Vagina (tissue), 2 donors: ENCODE measurements at regions not wholly inside any gene's neighbourhood (a gene's known extent, or its start where the extent isn't known, plus 50 kb on each side); places are given as distances from the start of the nearest gene placed in this dataset.
"Not testable (repeated sequence)": the region's sequence is repeated elsewhere in the genome, so short reads cannot be mapped to it uniquely, and the experiment has no call there.

ENCODE experiments used
- DNase-seq, 2 donors: peaks; one replicate each; pipeline ENCODE4 v3.0.0-alpha.2; 2017; ENCODE audit errors: extremely low spot score in 2 of 2
- H3K27ac ChIP-seq: fragments of 200-600 bp; sonication (generic); one replicate; pipeline ENCODE4 v1.5.1; 2019
- H3K27me3 ChIP-seq: fragments of 200-600 bp; sonication (generic); one replicate; pipeline ENCODE4 v1.5.1; 2019
- H3K36me3 ChIP-seq, 2 donors: fragments of 200-600 bp; sonication (generic); one replicate each; pipeline ENCODE4 v1.5.1; 2017 to 2019
- H3K4me1 ChIP-seq: fragments of 200-600 bp; sonication (generic); one replicate; pipeline ENCODE4 v1.5.1; 2019
- H3K4me3 ChIP-seq, 2 donors: fragments of 200-600 bp; sonication (generic); 1 replicate in 1 of 2; 2 replicates in 1 of 2; pipeline ENCODE4 v1.5.1; 2016 to 2019
- H3K9me3 ChIP-seq: fragments of 200-600 bp; sonication (generic); one replicate; pipeline ENCODE4 v1.5.1; 2019
- POLR2A ChIP-seq, 2 donors: fragments of 450-650 bp; IDR thresholded peaks; one replicate each; pipeline ENCODE4 v1.6.1; 2017; ENCODE audit warnings: antibody characterized with exemption in 2 of 2, mild to moderate bottlenecking in 2 of 2, moderate library complexity in 2 of 2
- POLR2AphosphoS5 ChIP-seq, 2 donors: sonication (generic); formaldehyde crosslinking; IDR thresholded peaks; one replicate each; pipeline ENCODE4 v1.9.0; 2017; ENCODE audit warnings: antibody characterized with exemption in 2 of 2, mild to moderate bottlenecking in 2 of 2, low read depth in 1 of 2; ENCODE audit not compliant: insufficient read depth in 1 of 2
- intact Hi-C: fragments of 100-400 bp; cut with DNase I; formaldehyde crosslinking; loops from one replicate; pipeline ENCODE4 v1.15.1; 2023
- TF ChIP-seq, protein P1 (sequence below), 3 experiments: fragments of 450-650 bp in 2 of 3; fragments of 200-600 bp in 1 of 3; sonication (generic) in 1 of 3; IDR thresholded peaks; one replicate each; pipeline ENCODE4 v1.5.1; 2017 to 2019; ENCODE audit warnings: antibody characterized with exemption in 3 of 3, mild to moderate bottlenecking in 2 of 3, moderate library complexity in 2 of 3

DNA sequence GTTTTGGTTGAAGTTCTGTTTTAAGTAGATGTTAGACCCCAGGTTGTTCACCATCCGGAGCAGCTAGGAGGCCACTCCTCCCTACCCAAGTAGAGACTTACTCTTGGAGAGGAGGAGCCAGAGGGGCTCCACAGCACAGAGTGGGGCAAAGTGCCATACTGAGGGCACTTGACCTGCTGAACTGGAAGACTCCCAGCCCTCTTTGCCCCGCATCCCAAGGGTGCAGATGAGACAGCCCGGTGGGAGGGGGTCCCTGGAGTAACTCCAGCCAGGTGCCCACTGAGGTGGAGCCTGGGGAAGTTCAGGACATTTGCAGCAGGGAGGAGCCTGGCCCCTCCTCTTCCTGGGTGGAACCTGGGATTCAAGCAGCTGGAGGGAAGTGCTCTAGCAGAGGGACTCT lies 102.1 kb upstream of the GPR6 start:
- Histone ChIP-seq H3K9me3 (no peaks in the 10 kb centered on the region), H3K27me3 (no peaks in the 10 kb centered on the region), H3K4me3 (no peak overlapping the region), H3K36me3 (no peaks in the 10 kb centered on the region), H3K4me1 (peaks cover 13% of the 10 kb centered on the region), H3K27ac (no peak overlapping the region)
- DNase-seq = no peak
- intact Hi-C loops = no loop called here
- TF ChIP-seq, protein P1, sequence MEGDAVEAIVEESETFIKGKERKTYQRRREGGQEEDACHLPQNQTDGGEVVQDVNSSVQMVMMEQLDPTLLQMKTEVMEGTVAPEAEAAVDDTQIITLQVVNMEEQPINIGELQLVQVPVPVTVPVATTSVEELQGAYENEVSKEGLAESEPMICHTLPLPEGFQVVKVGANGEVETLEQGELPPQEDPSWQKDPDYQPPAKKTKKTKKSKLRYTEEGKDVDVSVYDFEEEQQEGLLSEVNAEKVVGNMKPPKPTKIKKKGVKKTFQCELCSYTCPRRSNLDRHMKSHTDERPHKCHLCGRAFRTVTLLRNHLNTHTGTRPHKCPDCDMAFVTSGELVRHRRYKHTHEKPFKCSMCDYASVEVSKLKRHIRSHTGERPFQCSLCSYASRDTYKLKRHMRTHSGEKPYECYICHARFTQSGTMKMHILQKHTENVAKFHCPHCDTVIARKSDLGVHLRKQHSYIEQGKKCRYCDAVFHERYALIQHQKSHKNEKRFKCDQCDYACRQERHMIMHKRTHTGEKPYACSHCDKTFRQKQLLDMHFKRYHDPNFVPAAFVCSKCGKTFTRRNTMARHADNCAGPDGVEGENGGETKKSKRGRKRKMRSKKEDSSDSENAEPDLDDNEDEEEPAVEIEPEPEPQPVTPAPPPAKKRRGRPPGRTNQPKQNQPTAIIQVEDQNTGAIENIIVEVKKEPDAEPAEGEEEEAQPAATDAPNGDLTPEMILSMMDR (IDR thresholded peaks at IDR 0.05) = no peak
- TF ChIP-seq POLR2AphosphoS5 (IDR thresholded peaks at IDR 0.05; ENCODE audit: insufficient read depth in 1 of 2, low read depth in 1 of 2) = no peak
- TF ChIP-seq POLR2A (IDR thresholded peaks at IDR 0.05) = no peak

GRCh38 chr6:109877028-109878004 lies 100.8 kb upstream of the GPR6 start:
- Histone ChIP-seq H3K27me3 (no peaks in the 10 kb centered on the region), H3K36me3 (no peaks in the 10 kb centered on the region), H3K27ac (peak overlapping the region; percentile 36), H3K9me3 (no peaks in the 10 kb centered on the region), H3K4me3 (no peak overlapping the region), H3K4me1 (peaks cover 13% of the 10 kb centered on the region)
- no peak for TF ChIP-seq POLR2AphosphoS5 (IDR thresholded peaks at IDR 0.05; ENCODE audit: insufficient read depth in 1 of 2, low read depth in 1 of 2)
- TF ChIP-seq, protein P1 (IDR thresholded peaks at IDR 0.05) = no peak
- no peak for TF ChIP-seq POLR2A (IDR thresholded peaks at IDR 0.05)
- no peak for DNase-seq
- intact Hi-C loops = no loop called here

DNA sequence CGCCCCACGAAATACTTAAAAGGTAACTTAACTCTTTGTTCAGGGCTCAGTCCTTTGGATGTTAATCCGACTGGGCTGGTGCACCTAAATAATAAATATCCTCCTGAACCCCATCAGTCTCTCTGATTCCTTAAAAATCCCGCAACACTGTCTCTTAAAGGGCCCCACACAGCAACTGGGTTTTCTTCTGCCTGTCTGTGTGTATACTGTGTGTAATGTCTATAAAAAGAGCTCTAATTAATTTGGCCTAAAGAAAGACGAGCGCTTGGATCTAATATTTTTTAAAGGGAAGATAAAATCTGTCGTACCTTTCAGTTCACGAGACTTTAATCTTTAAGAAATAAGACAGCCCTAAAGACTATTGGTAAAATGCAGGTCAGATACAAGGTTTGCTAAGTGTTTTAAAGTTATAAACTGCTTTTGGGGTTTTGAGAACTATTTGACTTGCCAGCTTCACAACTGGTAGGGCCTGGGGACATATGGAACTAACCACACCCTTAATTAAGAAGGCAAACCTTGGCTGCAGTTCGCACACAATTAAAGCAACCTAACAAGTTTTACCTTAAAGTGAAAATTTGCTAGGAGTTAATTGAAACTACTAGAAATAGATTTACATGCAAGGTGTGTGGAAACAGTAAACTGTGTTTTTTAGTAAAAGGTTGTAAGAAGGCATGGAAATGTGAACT lies 100.0 kb upstream of the GPR6 start:
- H3K4me1 ChIP-seq = peaks cover 13% of the 10 kb centered on the region
- H3K36me3 ChIP-seq, H3K4me3 ChIP-seq, H3K9me3 ChIP-seq, DNase-seq, H3K27me3 ChIP-seq, H3K27ac ChIP-seq, intact Hi-C loops: not testable (repeated sequence)

DNA sequence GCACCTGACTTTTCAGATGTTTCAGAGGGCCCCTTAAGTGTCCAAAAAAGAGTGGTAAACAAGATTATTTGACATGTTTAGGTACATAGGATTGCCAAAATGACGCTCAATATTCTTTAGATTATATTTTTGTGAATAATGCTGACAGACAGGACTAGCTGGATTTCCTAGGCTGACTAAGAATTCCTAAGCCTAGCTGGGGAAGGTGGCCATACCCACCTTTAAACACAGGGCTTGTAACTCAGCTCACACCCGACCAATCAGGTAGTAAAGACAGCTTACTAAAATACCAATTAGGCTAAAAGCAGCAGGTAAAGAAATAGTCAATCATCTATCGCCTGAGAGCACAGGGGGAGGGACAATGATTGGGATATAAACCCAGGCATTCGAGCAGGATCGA lies 99.0 kb upstream of the GPR6 start:
- DNase-seq = not testable (repeated sequence)

GRCh38 chr6:109879521-109879920 lies 98.6 kb upstream of the GPR6 start:
- Histone ChIP-seq H3K36me3 (no peaks in the 10 kb centered on the region), H3K4me3 (no peak overlapping the region), H3K27ac (peak overlapping the region; percentile 2), H3K4me1 (peaks cover 13% of the 10 kb centered on the region), H3K9me3 (no peaks in the 10 kb centered on the region), H3K27me3 (no peaks in the 10 kb centered on the region)
- intact Hi-C loops = no loop called here
- TF ChIP-seq POLR2A (IDR thresholded peaks at IDR 0.05) (no peak), POLR2AphosphoS5 (IDR thresholded peaks at IDR 0.05; ENCODE audit: insufficient read depth in 1 of 2, low read depth in 1 of 2) (no peak)
- TF ChIP-seq, protein P1 (IDR thresholded peaks at IDR 0.05) = no peak
- DNase-seq = no peak

More for the DNA sequence above, 99.0 kb upstream of the GPR6 start:
- H3K27ac ChIP-seq = peak overlapping the region; percentile 2
- H3K9me3 ChIP-seq, H3K27me3 ChIP-seq, H3K4me3 ChIP-seq, H3K36me3 ChIP-seq, intact Hi-C loops: not testable (repeated sequence)
- peak in 1 of 2 donors; percentile 24 for TF ChIP-seq POLR2AphosphoS5 (IDR thresholded peaks at IDR 0.05; ENCODE audit: insufficient read depth in 1 of 2, low read depth in 1 of 2)
- H3K4me1 ChIP-seq = peaks cover 13% of the 10 kb centered on the region

DNA sequence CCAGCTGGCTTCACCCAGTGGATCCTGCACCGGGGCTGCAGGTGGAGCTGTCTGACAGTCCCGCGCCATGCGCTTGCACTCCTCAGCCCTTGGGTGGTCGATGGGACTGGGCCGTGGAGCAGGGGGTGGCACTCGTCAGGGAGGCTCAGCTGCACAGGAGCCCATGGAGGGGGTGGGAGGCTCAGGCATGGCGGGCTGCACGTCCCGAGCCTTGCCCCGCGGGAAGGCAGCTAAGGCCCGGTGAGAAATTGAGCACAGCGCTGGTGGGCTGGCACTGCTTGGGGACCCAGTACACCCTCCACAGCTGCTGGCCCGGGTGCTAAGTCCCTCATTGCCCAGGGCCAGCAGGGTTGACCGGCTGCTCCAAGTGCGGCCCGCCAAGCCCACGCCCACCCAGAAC lies 97.0 kb upstream of the GPR6 start:
- H3K9me3 ChIP-seq, H3K4me3 ChIP-seq, H3K27ac ChIP-seq, H3K27me3 ChIP-seq, H3K36me3 ChIP-seq, intact Hi-C loops: not testable (repeated sequence)
- H3K4me1 ChIP-seq = peaks cover 13% of the 10 kb centered on the region
- DNase-seq = peak in 1 of 2 donors; percentile 67

- H3K36me3 ChIP-seq, H3K4me3 ChIP-seq, DNase-seq, H3K27ac ChIP-seq, H3K9me3 ChIP-seq, H3K4me1 ChIP-seq, H3K27me3 ChIP-seq, intact Hi-C loops: not testable (repeated sequence)
Measured at GRCh38 chr6:109881953-109882490, 96.1 kb upstream of the GPR6 start.
